Activated CD8-positive, alpha-beta memory T cell treated with anti-CD3 and anti-CD28 coated beads, Interleukin-2, amount 10 ng/mL, durations not matched to agents 7 days and 5 days (primary cell): ENCODE measurements at regions not wholly inside any gene's neighbourhood (a gene's known extent, or its start where the extent isn't known, plus 50 kb on each side); places are given as distances from the start of the nearest gene placed in this dataset.

Experiments
- ATAC-seq: fragments of 150-1000 bp; cut with Tn5 transposase; one replicate; pipeline ENCODE4 v1.10.0; 2021; ENCODE audit warnings: moderate library complexity
- CTCF ChIA-PET: fragments of 350-600 bp; sonication (Branson Sonifier 250); formaldehyde crosslinking; loops from one replicate; lab custom pipeline; 2021; ENCODE audit warnings: antibody characterized with exemption; lab: Charles Lee
- DNase-seq: peaks from one replicate; pipeline ENCODE4 v3.0.0-alpha.2; 2020
- H3K27ac Mint-ChIP-seq: one replicate; pipeline ENCODE4 v1.8.0; 2021; ENCODE audit warnings: mild to moderate bottlenecking, mixed read lengths
- H3K27me3 Mint-ChIP-seq: one replicate; pipeline ENCODE4 v1.8.0; 2021; ENCODE audit warnings: mixed read lengths
- H3K36me3 Mint-ChIP-seq: one replicate; pipeline ENCODE4 v1.8.0; 2021; ENCODE audit warnings: mild to moderate bottlenecking, mixed read lengths
- H3K4me1 Mint-ChIP-seq: one replicate; pipeline ENCODE4 v1.8.0; 2021; ENCODE audit warnings: mixed read lengths
- H3K4me3 Mint-ChIP-seq: one replicate; pipeline ENCODE4 v1.8.0; 2021; ENCODE audit warnings: mild to moderate bottlenecking, moderate library complexity, mixed read lengths
- H3K9me3 Mint-ChIP-seq: one replicate; pipeline ENCODE4 v1.8.0; 2022; ENCODE audit warnings: low read depth, mixed read lengths

GRCh38 chr22:48244388-48245195 lies 1482.1 kb downstream of the TBC1D22A start:
- no peaks in the 10 kb centered on the region for H3K36me3 Mint-ChIP-seq
- DNase-seq (no peak), ATAC-seq (no peak)
- peaks cover 7% of the 10 kb centered on the region for H3K4me1 Mint-ChIP-seq
- no peak overlapping the region for H3K27ac Mint-ChIP-seq
- no peak overlapping the region for H3K4me3 Mint-ChIP-seq
- CTCF ChIA-PET: no interaction called here
- no peaks in the 10 kb centered on the region for H3K9me3 Mint-ChIP-seq
- peaks cover 5% of the 10 kb centered on the region for H3K27me3 Mint-ChIP-seq

DNA sequence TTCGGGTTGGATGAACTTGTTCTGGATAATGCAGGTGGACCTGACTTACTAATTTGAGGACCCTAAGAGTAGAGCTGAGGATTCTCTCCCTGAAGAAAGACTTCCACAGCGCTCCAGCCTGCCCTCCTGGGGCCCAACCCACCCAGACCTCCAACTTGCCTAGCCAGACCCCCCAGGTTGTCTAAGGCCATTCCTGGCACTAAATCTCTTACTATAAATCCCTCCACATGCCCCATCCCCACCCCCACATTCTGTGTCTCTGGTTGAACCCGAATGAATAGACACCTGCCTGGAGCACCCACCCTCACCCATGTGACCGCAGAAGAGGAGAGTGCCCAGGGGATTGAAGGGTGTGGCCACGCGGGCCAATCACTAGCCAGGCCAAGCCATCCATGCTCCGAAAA lies 1480.0 kb downstream of the TBC1D22A start:
- Mint-ChIP-seq H3K4me1 (peaks cover 7% of the 10 kb centered on the region), H3K9me3 (no peaks in the 10 kb centered on the region), H3K27me3 (peaks cover 5% of the 10 kb centered on the region), H3K27ac (no peak overlapping the region), H3K36me3 (no peaks in the 10 kb centered on the region), H3K4me3 (no peak overlapping the region)
- DNase-seq (no peak), ATAC-seq (no peak)
- CTCF ChIA-PET: no interaction called here

GRCh38 chr22:48241658-48242057 lies 1479.2 kb downstream of the TBC1D22A start:
- peaks cover 7% of the 10 kb centered on the region for H3K4me1 Mint-ChIP-seq
- no peak for DNase-seq
- H3K27me3 Mint-ChIP-seq: peaks cover 5% of the 10 kb centered on the region
- CTCF ChIA-PET: no interaction called here
- H3K27ac Mint-ChIP-seq: no peak overlapping the region
- H3K9me3 Mint-ChIP-seq: no peaks in the 10 kb centered on the region
- H3K4me3 Mint-ChIP-seq: no peak overlapping the region
- no peaks in the 10 kb centered on the region for H3K36me3 Mint-ChIP-seq
- ATAC-seq: no peak

GRCh38 chr22:48240935-48241230 lies 1478.4 kb downstream of the TBC1D22A start:
- no peak overlapping the region for H3K27ac Mint-ChIP-seq
- H3K9me3 Mint-ChIP-seq: no peaks in the 10 kb centered on the region
- peaks cover 7% of the 10 kb centered on the region for H3K4me1 Mint-ChIP-seq
- peaks cover 5% of the 10 kb centered on the region for H3K27me3 Mint-ChIP-seq
- CTCF ChIA-PET: no interaction called here
- no peaks in the 10 kb centered on the region for H3K36me3 Mint-ChIP-seq
- DNase-seq: no peak
- H3K4me3 Mint-ChIP-seq: no peak overlapping the region
- ATAC-seq: no peak

- Mint-ChIP-seq H3K9me3 (no peaks in the 10 kb centered on the region), H3K36me3 (no peaks in the 10 kb centered on the region), H3K27me3 (peaks cover 5% of the 10 kb centered on the region), H3K27ac (no peak overlapping the region), H3K4me1 (peaks cover 5% of the 10 kb centered on the region), H3K4me3 (no peak overlapping the region)
- ATAC-seq: no peak
- no peak for DNase-seq
- CTCF ChIA-PET: no interaction called here
These were observed 1477.9 kb downstream of the TBC1D22A start for GRCh38 chr22:48240148-48240934.

DNA sequence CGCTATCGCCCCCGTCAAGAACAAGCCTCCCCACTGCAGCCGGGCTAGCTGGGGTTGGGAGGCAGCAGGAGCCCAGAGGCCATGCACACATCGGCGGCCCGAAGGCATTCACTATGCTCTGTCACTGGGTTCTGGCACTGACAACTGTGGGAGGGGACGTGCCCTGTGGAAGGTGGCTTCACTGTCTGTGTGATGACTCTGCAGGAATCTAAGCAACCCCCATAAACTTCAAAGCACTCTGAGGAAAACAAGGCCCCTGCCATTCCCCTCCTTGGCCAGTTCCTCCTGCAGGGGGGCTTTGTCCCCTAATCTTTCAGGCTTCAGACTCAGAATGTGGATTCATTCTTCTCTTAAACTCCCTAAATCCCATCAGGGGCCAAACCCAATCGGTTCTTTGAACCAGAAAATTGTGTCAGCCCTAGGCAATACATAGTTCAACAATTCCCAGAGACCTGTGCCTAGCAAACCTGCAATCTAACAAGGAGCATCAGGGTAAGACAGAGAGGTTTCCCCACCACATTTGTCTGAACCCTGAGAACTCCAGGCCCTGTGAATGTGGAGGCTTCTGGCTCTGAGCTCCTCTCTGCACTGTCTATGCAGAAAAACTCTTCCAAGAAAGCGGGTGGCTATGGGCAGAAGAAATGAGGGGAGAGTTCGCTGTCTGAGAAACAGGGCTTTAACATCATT lies 1477.2 kb downstream of the TBC1D22A start:
- CTCF ChIA-PET: no interaction called here
- no peaks in the 10 kb centered on the region for H3K36me3 Mint-ChIP-seq
- H3K4me1 Mint-ChIP-seq: no peaks in the 10 kb centered on the region
- DNase-seq (no peak), ATAC-seq (no peak)
- no peak overlapping the region for H3K4me3 Mint-ChIP-seq
- H3K27ac Mint-ChIP-seq: no peak overlapping the region
- peaks cover 5% of the 10 kb centered on the region for H3K27me3 Mint-ChIP-seq
- H3K9me3 Mint-ChIP-seq: no peaks in the 10 kb centered on the region

GRCh38 chr22:48238966-48239365 lies 1476.5 kb downstream of the TBC1D22A start:
- CTCF ChIA-PET: no interaction called here
- no peak for DNase-seq
- no peak overlapping the region for H3K27ac Mint-ChIP-seq
- no peak overlapping the region for H3K4me3 Mint-ChIP-seq
- no peak for ATAC-seq
- H3K36me3 Mint-ChIP-seq: no peaks in the 10 kb centered on the region
- H3K4me1 Mint-ChIP-seq: no peaks in the 10 kb centered on the region
- peaks cover under 1% of the 10 kb centered on the region for H3K9me3 Mint-ChIP-seq
- peaks cover 5% of the 10 kb centered on the region for H3K27me3 Mint-ChIP-seq

GRCh38 chr22:48238284-48238915 lies 1476.0 kb downstream of the TBC1D22A start:
- CTCF ChIA-PET: no interaction called here
- H3K4me3 Mint-ChIP-seq: no peak overlapping the region
- H3K4me1 Mint-ChIP-seq: no peaks in the 10 kb centered on the region
- H3K9me3 Mint-ChIP-seq: peaks cover 5% of the 10 kb centered on the region
- no peak for DNase-seq
- H3K27ac Mint-ChIP-seq: no peak overlapping the region
- ATAC-seq: no peak
- H3K27me3 Mint-ChIP-seq: peaks cover 5% of the 10 kb centered on the region
- H3K36me3 Mint-ChIP-seq: no peaks in the 10 kb centered on the region

GRCh38 chr22:48237466-48238283 lies 1475.2 kb downstream of the TBC1D22A start:
- Mint-ChIP-seq H3K4me1 (no peaks in the 10 kb centered on the region), H3K9me3 (peaks cover 5% of the 10 kb centered on the region), H3K27me3 (peaks cover 5% of the 10 kb centered on the region), H3K36me3 (no peaks in the 10 kb centered on the region), H3K27ac (no peak overlapping the region), H3K4me3 (no peak overlapping the region)
- CTCF ChIA-PET: no interaction called here
- DNase-seq (no peak), ATAC-seq (no peak)

DNA sequence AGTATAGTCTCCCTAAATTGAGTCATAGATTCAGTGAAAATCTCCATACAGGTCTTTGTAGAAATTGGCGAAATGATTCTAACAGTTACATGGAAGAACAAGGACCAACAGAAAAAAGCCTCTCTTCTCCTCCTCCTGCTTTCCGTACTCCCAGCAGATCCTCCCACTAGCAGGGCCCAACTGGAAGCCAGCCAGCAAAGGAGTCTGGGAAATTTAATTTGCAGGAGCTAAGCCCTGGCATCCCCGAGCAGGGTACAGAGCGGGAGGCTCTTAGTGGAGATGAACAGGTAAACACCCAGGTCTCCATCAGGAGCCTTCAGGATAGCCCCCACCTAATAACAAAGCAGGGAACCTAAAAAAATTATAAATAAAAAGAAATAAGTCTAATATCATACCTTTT lies 1473.8 kb downstream of the TBC1D22A start:
- CTCF ChIA-PET: no interaction called here
- no peak for ATAC-seq

GRCh38 chr22:48235744-48236143 lies 1473.3 kb downstream of the TBC1D22A start:
- Mint-ChIP-seq H3K36me3 (no peaks in the 10 kb centered on the region), H3K4me3 (no peak overlapping the region), H3K27ac (no peak overlapping the region), H3K9me3 (peaks cover 13% of the 10 kb centered on the region), H3K4me1 (no peaks in the 10 kb centered on the region), H3K27me3 (peaks cover 5% of the 10 kb centered on the region)
- no peak for DNase-seq
- CTCF ChIA-PET: no interaction called here
- ATAC-seq: no peak

More for the DNA sequence above, 1473.8 kb downstream of the TBC1D22A start:
- Mint-ChIP-seq H3K4me3 (no peak overlapping the region), H3K4me1 (no peaks in the 10 kb centered on the region), H3K36me3 (no peaks in the 10 kb centered on the region), H3K27ac (no peak overlapping the region), H3K9me3 (peaks cover 13% of the 10 kb centered on the region), H3K27me3 (peaks cover 5% of the 10 kb centered on the region)
- DNase-seq: no peak

DNA sequence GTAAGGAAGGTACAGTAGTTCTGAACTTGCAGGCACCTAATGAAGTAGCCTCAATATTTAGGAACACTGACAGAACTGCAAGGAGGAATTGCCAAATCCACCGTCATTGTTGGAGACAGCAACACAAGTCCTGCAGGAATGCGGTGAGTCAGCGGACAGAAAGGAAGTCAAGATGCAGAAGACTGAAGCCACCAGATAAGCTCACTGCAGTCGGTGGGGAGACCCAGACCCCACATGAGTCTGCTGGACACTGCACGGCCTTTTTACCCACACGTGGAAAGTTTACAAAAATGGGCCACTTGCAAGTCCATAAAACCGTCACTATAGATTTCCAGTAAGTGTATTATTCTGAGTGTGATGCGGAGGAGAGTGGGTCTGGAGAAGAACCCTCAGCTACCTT lies 1471.6 kb downstream of the TBC1D22A start:
- H3K9me3 Mint-ChIP-seq: peaks cover 13% of the 10 kb centered on the region
- no peaks in the 10 kb centered on the region for H3K36me3 Mint-ChIP-seq
- no peak overlapping the region for H3K4me3 Mint-ChIP-seq
- no peak for ATAC-seq
- H3K4me1 Mint-ChIP-seq: no peaks in the 10 kb centered on the region
- H3K27me3 Mint-ChIP-seq: no peaks in the 10 kb centered on the region
- no peak for DNase-seq
- CTCF ChIA-PET: no interaction called here
- no peak overlapping the region for H3K27ac Mint-ChIP-seq

DNA sequence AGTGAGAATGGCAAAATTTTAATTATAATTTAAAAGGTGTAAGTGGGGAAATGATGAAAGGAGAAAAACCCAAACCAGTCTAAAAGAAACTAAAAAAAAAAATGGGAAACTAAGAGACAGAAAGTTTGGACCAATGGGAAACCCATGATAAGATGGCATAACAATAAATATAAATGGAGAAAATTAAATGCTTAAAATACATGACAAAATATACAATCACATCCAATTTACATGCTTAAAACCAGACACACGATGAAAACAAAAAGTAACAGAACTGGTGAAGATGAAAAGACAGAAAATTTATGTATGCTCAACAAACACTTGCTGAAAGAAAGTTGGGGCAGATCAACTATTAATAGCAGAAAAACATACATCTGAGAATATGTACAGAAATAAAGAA lies 1471.1 kb downstream of the TBC1D22A start:
- ATAC-seq: no peak
- Mint-ChIP-seq H3K27ac (no peak overlapping the region), H3K4me1 (no peaks in the 10 kb centered on the region), H3K9me3 (peaks cover 13% of the 10 kb centered on the region), H3K36me3 (no peaks in the 10 kb centered on the region), H3K27me3 (no peaks in the 10 kb centered on the region), H3K4me3 (no peak overlapping the region)
- no peak for DNase-seq
- CTCF ChIA-PET: no interaction called here
